Ovary (tissue), 7 donors: ENCODE measurements at regions not wholly inside any gene's neighbourhood (a gene's known extent, or its start where the extent isn't known, plus 50 kb on each side); places are given as distances from the start of the nearest gene placed in this dataset.

Source experiments
- DNase-seq, 5 donors: peaks; one replicate each; pipeline ENCODE4 v3.0.0-alpha.2; 2019 to 2020
- H3K27ac ChIP-seq, 2 donors: fragments of 200-600 bp; one replicate each; pipeline versions ENCODE4 v1.5.1 to v1.8.0; 2019 to 2022
- H3K27me3 ChIP-seq: fragments of 200-600 bp; one replicate; pipeline ENCODE4 v1.8.0; 2022
- H3K36me3 ChIP-seq: fragments of 200-600 bp; sonication (generic); one replicate; pipeline ENCODE4 v1.5.1; 2019
- H3K4me1 ChIP-seq: one replicate; pipeline ENCODE4 v1.8.1; 2013; ENCODE audit warnings: mild to moderate bottlenecking, moderate library complexity; ENCODE audit not compliant: insufficient read depth
- H3K4me3 ChIP-seq: fragments of 200-600 bp; sonication (generic); one replicate; pipeline ENCODE4 v1.5.1; 2017
- H3K9me3 ChIP-seq, 2 donors: fragments of 200-600 bp in 1 of 2; sonication (generic) in 1 of 2; one replicate each; pipeline versions ENCODE4 v1.5.1 to v1.8.1; 2013 to 2019; ENCODE audit warnings: mild to moderate bottlenecking in 1 of 2, moderate library complexity in 1 of 2
- EP300 ChIP-seq: sonication (generic); formaldehyde crosslinking; IDR thresholded peaks from one replicate; pipeline ENCODE4 v1.6.1; 2017; ENCODE audit warnings: antibody characterized with exemption
- POLR2A ChIP-seq: fragments of 450-650 bp; IDR thresholded peaks from one replicate; pipeline ENCODE4 v1.6.1; 2017; ENCODE audit warnings: antibody characterized with exemption, mild to moderate bottlenecking, moderate library complexity
- WGBS, 3 donors: extraction: QIAGEN DNeasy Blood & Tissue Kit in 1 of 3; methylation state at CpG; one replicate each; pipeline versions ENCODE4 v1.1.5 to v1.1.7; 2013 to 2017; 5-methylcytosine and 5-hydroxymethylcytosine counted together
- intact Hi-C, 4 donors: fragments of 100-400 bp; cut with DNase I; formaldehyde crosslinking; loops; one replicate each; pipeline versions ENCODE4 v1.11.0 to v1.15.1; 2022 to 2023
- TF ChIP-seq, protein P1 (sequence below), 3 donors: fragments of 450-650 bp in 2 of 3; fragments of 200-600 bp in 1 of 3; IDR thresholded peaks; one replicate each; pipeline versions ENCODE4 v1.5.1 to v1.8.0; 2016 to 2022; ENCODE audit warnings: antibody characterized with exemption in 3 of 3, mild to moderate bottlenecking in 1 of 3
- donor health status: DM: no; HTN: no; CAD: no; lungs with moderate emphysema.
- donor health status: DM: no; HTN: no; CAD: no.
- donor health status: Bipolar disorder and iron deficiency.
- donor health status: DM: no; HTN: no; CAD: no.
- donor health status: DM: yes; HTN: yes; CAD: no.

- DNase-seq: no peak
- no peaks in the 10 kb centered on the region for H3K9me3 ChIP-seq
- H3K27me3 ChIP-seq: no peaks in the 10 kb centered on the region
- H3K4me3 ChIP-seq: no peak overlapping the region
- no peak overlapping the region for H3K27ac ChIP-seq
- no peaks in the 10 kb centered on the region for H3K36me3 ChIP-seq
- WGBS, 3 donors: 14 to 20% (median 16%) methylated on average over 4 of the region's 4 CpGs
- TF ChIP-seq POLR2A (no peak), EP300 (no peak)
- TF ChIP-seq, protein P1, sequence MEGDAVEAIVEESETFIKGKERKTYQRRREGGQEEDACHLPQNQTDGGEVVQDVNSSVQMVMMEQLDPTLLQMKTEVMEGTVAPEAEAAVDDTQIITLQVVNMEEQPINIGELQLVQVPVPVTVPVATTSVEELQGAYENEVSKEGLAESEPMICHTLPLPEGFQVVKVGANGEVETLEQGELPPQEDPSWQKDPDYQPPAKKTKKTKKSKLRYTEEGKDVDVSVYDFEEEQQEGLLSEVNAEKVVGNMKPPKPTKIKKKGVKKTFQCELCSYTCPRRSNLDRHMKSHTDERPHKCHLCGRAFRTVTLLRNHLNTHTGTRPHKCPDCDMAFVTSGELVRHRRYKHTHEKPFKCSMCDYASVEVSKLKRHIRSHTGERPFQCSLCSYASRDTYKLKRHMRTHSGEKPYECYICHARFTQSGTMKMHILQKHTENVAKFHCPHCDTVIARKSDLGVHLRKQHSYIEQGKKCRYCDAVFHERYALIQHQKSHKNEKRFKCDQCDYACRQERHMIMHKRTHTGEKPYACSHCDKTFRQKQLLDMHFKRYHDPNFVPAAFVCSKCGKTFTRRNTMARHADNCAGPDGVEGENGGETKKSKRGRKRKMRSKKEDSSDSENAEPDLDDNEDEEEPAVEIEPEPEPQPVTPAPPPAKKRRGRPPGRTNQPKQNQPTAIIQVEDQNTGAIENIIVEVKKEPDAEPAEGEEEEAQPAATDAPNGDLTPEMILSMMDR (IDR thresholded peaks at IDR 0.05): no peak
- no peaks in the 10 kb centered on the region for H3K4me1 ChIP-seq
- intact Hi-C loops: no loop called here
Measured at GRCh38 chr4:132026166-132026565, 1122.9 kb upstream of the PCDH10 start.

DNA sequence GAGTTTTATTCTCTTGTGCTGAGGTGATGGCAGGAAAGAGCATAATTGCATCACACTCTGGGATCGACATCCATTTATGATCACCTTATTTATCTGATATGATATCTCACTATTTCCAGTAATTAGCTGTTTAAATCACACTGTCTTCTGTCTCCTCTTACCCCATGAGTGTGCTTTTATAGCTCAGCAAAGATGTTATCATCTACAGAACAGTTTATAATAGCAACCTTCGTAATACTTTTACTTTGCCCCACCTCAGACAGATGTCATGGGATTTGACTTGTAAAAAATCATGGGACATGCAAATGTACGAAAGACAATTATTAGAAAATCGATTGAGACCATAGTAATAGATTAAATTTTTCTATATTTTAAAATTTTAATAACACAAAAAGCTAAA lies 1122.3 kb upstream of the PCDH10 start:
- TF ChIP-seq POLR2A (no peak), EP300 (no peak)
- TF ChIP-seq, protein P1 (IDR thresholded peaks at IDR 0.05): no peak
- H3K4me1 ChIP-seq: no peaks in the 10 kb centered on the region
- no peak overlapping the region for H3K27ac ChIP-seq
- H3K36me3 ChIP-seq: no peaks in the 10 kb centered on the region
- no peaks in the 10 kb centered on the region for H3K9me3 ChIP-seq
- intact Hi-C loops: no loop called here
- DNase-seq: no peak
- no peak overlapping the region for H3K4me3 ChIP-seq
- no peaks in the 10 kb centered on the region for H3K27me3 ChIP-seq
- WGBS, 3 donors: 62 to 65% (median 65%) methylated on average over 4 of the region's 4 CpGs

GRCh38 chr4:132056496-132056895 lies 1092.6 kb upstream of the PCDH10 start:
- 23 to 38% (median 24%) methylated on average over 1 of the region's 1 CpG for WGBS, 3 donors
- no peak overlapping the region for H3K4me3 ChIP-seq
- H3K27ac ChIP-seq: no peak overlapping the region
- TF ChIP-seq EP300 (no peak), POLR2A (no peak)
- TF ChIP-seq, protein P1 (IDR thresholded peaks at IDR 0.05): no peak
- no peaks in the 10 kb centered on the region for H3K27me3 ChIP-seq
- intact Hi-C loops: no loop called here
- H3K4me1 ChIP-seq: no peaks in the 10 kb centered on the region
- H3K9me3 ChIP-seq: no peaks in the 10 kb centered on the region
- no peak for DNase-seq
- H3K36me3 ChIP-seq: no peaks in the 10 kb centered on the region

DNA sequence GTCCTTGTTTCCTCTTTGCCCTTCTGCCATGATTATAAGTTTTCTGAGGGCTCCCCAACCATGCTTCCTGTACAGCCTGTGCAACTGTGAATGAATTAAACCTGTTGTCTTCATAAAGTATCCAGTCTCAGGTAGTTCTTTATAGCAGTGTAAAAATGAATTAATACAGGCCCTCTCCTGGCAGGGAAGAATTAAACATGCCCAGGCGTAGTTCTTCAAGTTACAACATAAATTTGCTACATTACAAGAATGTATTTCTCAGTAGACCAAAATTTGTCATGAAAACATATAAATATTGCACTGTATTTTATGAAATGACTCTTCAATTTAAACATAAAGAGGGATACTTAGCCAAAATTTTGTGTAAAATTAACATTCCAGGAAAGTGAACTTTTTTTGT lies 1089.9 kb upstream of the PCDH10 start:
- H3K27ac ChIP-seq: no peak overlapping the region
- no peak for TF ChIP-seq POLR2A
- no peak for TF ChIP-seq EP300
- TF ChIP-seq, protein P1 (IDR thresholded peaks at IDR 0.05): no peak
- no peak for DNase-seq
- H3K4me1 ChIP-seq: no peaks in the 10 kb centered on the region
- 79 to 92% (median 81%) methylated on average over 1 of the region's 1 CpG for WGBS, 3 donors
- H3K4me3 ChIP-seq: no peak overlapping the region
- H3K36me3 ChIP-seq: no peaks in the 10 kb centered on the region
- intact Hi-C loops: no loop called here
- no peaks in the 10 kb centered on the region for H3K27me3 ChIP-seq
- H3K9me3 ChIP-seq: no peaks in the 10 kb centered on the region
